Gastroesophageal sphincter (tissue), 3 donors: ENCODE measurements at regions not wholly inside any gene's neighbourhood (a gene's known extent, or its start where the extent isn't known, plus 50 kb on each side); places are given as distances from the start of the nearest gene placed in this dataset.

Experiments
- POLR2A ChIP-seq, 2 donors: fragments of 450-650 bp; IDR thresholded peaks; one replicate each; pipeline ENCODE4 v1.6.1; 2017; ENCODE audit warnings: antibody characterized with exemption in 2 of 2, mild to moderate bottlenecking in 2 of 2, moderate library complexity in 1 of 2
- POLR2AphosphoS5 ChIP-seq: sonication (generic); formaldehyde crosslinking; IDR thresholded peaks from one replicate; pipeline ENCODE4 v1.6.1; 2017; ENCODE audit warnings: antibody characterized with exemption
- TF ChIP-seq, protein P1 (sequence below), 4 experiments: fragments of 200-600 bp in 2 of 4; fragments of 450-650 bp in 2 of 4; sonication (generic) in 1 of 4; IDR thresholded peaks; one replicate each; pipeline ENCODE4 v1.5.1; 2017 to 2019; ENCODE audit warnings: antibody characterized with exemption in 4 of 4, mild to moderate bottlenecking in 2 of 4, moderate library complexity in 2 of 4

DNA sequence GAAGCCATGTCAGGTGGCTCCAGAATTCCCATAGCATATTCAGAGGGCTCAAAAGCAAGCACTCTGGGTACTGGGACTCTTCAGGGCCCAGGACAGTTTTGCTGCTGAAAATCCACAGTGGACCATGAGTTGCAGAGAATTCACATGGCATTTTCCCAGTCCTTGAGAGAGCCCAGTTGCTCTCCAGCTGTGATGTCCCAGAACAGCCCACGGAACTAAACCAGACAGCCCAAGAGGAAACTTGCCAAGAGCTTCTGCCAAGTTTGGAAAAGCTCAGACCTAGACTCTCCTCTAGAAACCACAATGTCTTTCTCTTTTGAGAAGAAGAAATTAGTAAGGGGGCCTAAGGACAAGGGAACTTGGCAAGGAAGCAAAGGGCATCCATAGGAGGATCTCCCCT is 69.4 kb downstream of the RGS2 start:
- TF ChIP-seq, protein P1, sequence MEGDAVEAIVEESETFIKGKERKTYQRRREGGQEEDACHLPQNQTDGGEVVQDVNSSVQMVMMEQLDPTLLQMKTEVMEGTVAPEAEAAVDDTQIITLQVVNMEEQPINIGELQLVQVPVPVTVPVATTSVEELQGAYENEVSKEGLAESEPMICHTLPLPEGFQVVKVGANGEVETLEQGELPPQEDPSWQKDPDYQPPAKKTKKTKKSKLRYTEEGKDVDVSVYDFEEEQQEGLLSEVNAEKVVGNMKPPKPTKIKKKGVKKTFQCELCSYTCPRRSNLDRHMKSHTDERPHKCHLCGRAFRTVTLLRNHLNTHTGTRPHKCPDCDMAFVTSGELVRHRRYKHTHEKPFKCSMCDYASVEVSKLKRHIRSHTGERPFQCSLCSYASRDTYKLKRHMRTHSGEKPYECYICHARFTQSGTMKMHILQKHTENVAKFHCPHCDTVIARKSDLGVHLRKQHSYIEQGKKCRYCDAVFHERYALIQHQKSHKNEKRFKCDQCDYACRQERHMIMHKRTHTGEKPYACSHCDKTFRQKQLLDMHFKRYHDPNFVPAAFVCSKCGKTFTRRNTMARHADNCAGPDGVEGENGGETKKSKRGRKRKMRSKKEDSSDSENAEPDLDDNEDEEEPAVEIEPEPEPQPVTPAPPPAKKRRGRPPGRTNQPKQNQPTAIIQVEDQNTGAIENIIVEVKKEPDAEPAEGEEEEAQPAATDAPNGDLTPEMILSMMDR (IDR thresholded peaks at IDR 0.05): no peak
- TF ChIP-seq POLR2A (IDR thresholded peaks at IDR 0.05) (no peak), POLR2AphosphoS5 (peak; percentile 57)
